GM13976 (cell line): ENCODE measurements at regions not wholly inside any gene's neighbourhood (a gene's known extent, or its start where the extent isn't known, plus 50 kb on each side); places are given as distances from the start of the nearest gene placed in this dataset.
A peak's percentile ranks its signal among the peaks of the same experiment; 100 is the strongest.

ENCODE experiments used
- DNase-seq: peaks from one replicate; pipeline ENCODE4 v3.0.0; 2012; ENCODE audit warnings: low spot score
- CTCF ChIP-seq: IDR thresholded peaks from 2 replicates; pipeline ENCODE4 v1.5.1; 2012; ENCODE audit warnings: borderline replicate concordance, mild to moderate bottlenecking; ENCODE audit not compliant: insufficient read depth; ENCODE audit errors: extremely low read depth, missing control alignments, control extremely low read depth
- in situ Hi-C: fragments of 300-500 bp; cut with MboI; formaldehyde crosslinking; loops from one replicate; pipeline ENCODE4 v1.12.0; 2022; ENCODE audit warnings: low sequenced_read_pairs, mixed read lengths, inconsistent platforms; ENCODE audit not compliant: unreplicated experiment

- DNase-seq = no peak
- in situ Hi-C loops = no loop called here
- TF ChIP-seq CTCF = no peak
Measured at GRCh38 chr5:124647352-124647751, 99.1 kb downstream of the ZNF608 start.

GRCh38 chr5:124645396-124645795 is 101.0 kb downstream of the ZNF608 start:
- TF ChIP-seq CTCF = no peak
- in situ Hi-C loops = no loop called here
- peak; percentile 31 for DNase-seq

GRCh38 chr5:124644582-124644981 is 101.9 kb downstream of the ZNF608 start:
- TF ChIP-seq CTCF = no peak
- DNase-seq = no peak
- in situ Hi-C loops = no loop called here

- DNase-seq = no peak
- in situ Hi-C loops = no loop called here
- no peak for TF ChIP-seq CTCF
Measured at GRCh38 chr5:124644138-124644537, 102.3 kb downstream of the ZNF608 start.

GRCh38 chr5:124643336-124643735 is 103.1 kb downstream of the ZNF608 start:
- in situ Hi-C loops = no loop called here
- no peak for TF ChIP-seq CTCF
- DNase-seq = no peak

GRCh38 chr5:124642151-124642550 is 104.3 kb downstream of the ZNF608 start:
- in situ Hi-C loops = no loop called here
- DNase-seq = peak; percentile 37
- TF ChIP-seq CTCF = no peak
